Adrenal gland (tissue), 9 donors: ENCODE measurements at regions not wholly inside any gene's neighbourhood (a gene's known extent, or its start where the extent isn't known, plus 50 kb on each side); places are given as distances from the start of the nearest gene placed in this dataset.

Experiments
- DNase-seq, 7 donors: peaks; one replicate each; pipeline ENCODE4 v3.0.0-alpha.2; 2019 to 2020
- H3K27ac ChIP-seq, 5 donors: fragments of 200-600 bp; sonication (generic) in 4 of 5; 1 replicate in 3 of 5; 2 replicates in 2 of 5; pipeline versions ENCODE4 v1.5.1 to v1.8.0; 2016 to 2020; ENCODE audit warnings: mild to moderate bottlenecking in 1 of 5
- H3K27me3 ChIP-seq: fragments of 200-600 bp; 2 replicates; pipeline ENCODE4 v1.8.0; 2021
- H3K36me3 ChIP-seq, 2 donors: fragments of 200-600 bp; replicated peaks in 1 of 2; 1 replicate in 1 of 2; 2 replicates in 1 of 2; pipeline versions ENCODE4 v1.5.1 to v1.8.0; 2018 to 2022
- H3K4me1 ChIP-seq, 2 donors: fragments of 200-600 bp; replicated peaks in 1 of 2; 1 replicate in 1 of 2; 2 replicates in 1 of 2; pipeline versions ENCODE4 v1.5.1 to v1.8.0; 2018 to 2021
- H3K4me3 ChIP-seq, 4 donors: fragments of 200-600 bp; sonication (generic) in 3 of 4; one replicate each; pipeline ENCODE4 v1.5.1; 2016 to 2018
- H3K9me3 ChIP-seq, 3 donors: fragments of 200-600 bp; sonication (generic) in 1 of 3; replicated peaks in 1 of 3; 1 replicate in 2 of 3; 2 replicates in 1 of 3; pipeline versions ENCODE4 v1.5.1 to v1.8.0; 2016 to 2021
- CTCF ChIP-seq, 6 experiments: fragments of 450-650 bp in 4 of 6; fragments of 200-600 bp in 2 of 6; sonication (generic) in 1 of 6; IDR thresholded peaks; 1 replicate in 5 of 6; 2 replicates in 1 of 6; pipeline versions ENCODE4 v1.5.1 to v1.8.0; 2016 to 2021; ENCODE audit warnings: antibody characterized with exemption in 6 of 6, mild to moderate bottlenecking in 2 of 6, moderate library complexity in 1 of 6
- POLR2A ChIP-seq, 2 donors: fragments of 450-650 bp; IDR thresholded peaks; one replicate each; pipeline ENCODE4 v1.6.1; 2017; ENCODE audit warnings: antibody characterized with exemption in 2 of 2, mild to moderate bottlenecking in 2 of 2, moderate library complexity in 1 of 2
- WGBS, 4 donors: extraction: QIAGEN DNeasy Blood & Tissue Kit in 2 of 4; methylation state at CpG; one replicate each; pipeline versions ENCODE4 v1.1.5 to v1.1.7; 2013 to 2017; 5-methylcytosine and 5-hydroxymethylcytosine counted together
- intact Hi-C, 2 donors: fragments of 100-400 bp; cut with DNase I; formaldehyde crosslinking; loops; one replicate each; pipeline versions ENCODE4 v1.14.1 to v1.15.0; 2022 to 2023
- donor health status: healthy with polysubstance abuse.
- donor health status: Bipolar disorder and iron deficiency.
- donor health status: DM: yes; HTN: yes; CAD: no.
- donor health status: DM: no; HTN: no; CAD: no.
- donor health status: DM: no; HTN: no; CAD: no.

GRCh38 chr12:32032205-32032810, 73.1 kb downstream of the RESF1 start:
- intact Hi-C loops, result no loop called here
- no peaks in the 10 kb centered on the region for H3K36me3 ChIP-seq
- 61 to 76% (median 63%) methylated on average over 7 of the region's 7 CpGs for WGBS, 4 donors
- H3K9me3 ChIP-seq, result no peaks in the 10 kb centered on the region
- H3K4me1 ChIP-seq, result no peaks in the 10 kb centered on the region
- TF ChIP-seq POLR2A (IDR thresholded peaks at IDR 0.05), result no peak
- no peak for TF ChIP-seq CTCF (IDR thresholded peaks at IDR 0.05)
- H3K27ac ChIP-seq, result no peak overlapping the region
- H3K27me3 ChIP-seq, result no peaks in the 10 kb centered on the region
- H3K4me3 ChIP-seq, result no peak overlapping the region
- DNase-seq, result no peak

DNA sequence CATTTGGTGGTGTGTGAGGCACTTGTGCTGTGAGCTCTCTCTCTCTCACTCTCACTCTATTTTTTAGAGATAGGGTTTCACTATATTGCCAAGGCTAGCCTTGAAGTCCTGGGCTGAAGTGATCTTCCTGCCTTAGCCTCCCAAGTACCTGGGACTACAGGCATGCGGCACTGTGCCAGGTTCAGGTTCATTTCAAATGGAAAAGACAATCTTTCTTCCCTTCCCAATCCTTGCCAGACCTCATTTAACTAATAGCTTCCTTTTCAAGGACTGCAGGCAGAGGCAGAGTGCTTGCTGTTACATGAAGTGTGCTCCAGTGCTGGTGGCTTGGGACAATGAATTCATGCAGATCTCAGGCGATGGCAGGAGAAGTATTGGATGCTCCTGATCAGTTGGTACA, 73.2 kb upstream of the BICD1 start:
- 45 to 75% (median 58%) methylated on average over 2 of the region's 2 CpGs for WGBS, 4 donors
- no peaks in the 10 kb centered on the region for H3K4me1 ChIP-seq
- H3K27ac ChIP-seq, result no peak overlapping the region
- no peaks in the 10 kb centered on the region for H3K36me3 ChIP-seq
- no peak overlapping the region for H3K4me3 ChIP-seq
- H3K27me3 ChIP-seq, result no peaks in the 10 kb centered on the region
- no peak for DNase-seq
- intact Hi-C loops, result no loop called here
- TF ChIP-seq CTCF (IDR thresholded peaks at IDR 0.05) (no peak), POLR2A (IDR thresholded peaks at IDR 0.05) (no peak)
- H3K9me3 ChIP-seq, result no peaks in the 10 kb centered on the region

- H3K36me3 ChIP-seq, result no peaks in the 10 kb centered on the region
- TF ChIP-seq CTCF (IDR thresholded peaks at IDR 0.05), result no peak
- TF ChIP-seq POLR2A (IDR thresholded peaks at IDR 0.05), result no peak
- intact Hi-C loops, result no loop called here
- no peak overlapping the region for H3K27ac ChIP-seq
- no peaks in the 10 kb centered on the region for H3K9me3 ChIP-seq
- no peak for DNase-seq
- WGBS, 4 donors, result 72 to 89% (median 81%) methylated on average over 2 of the region's 2 CpGs
- no peak overlapping the region for H3K4me3 ChIP-seq
- no peaks in the 10 kb centered on the region for H3K4me1 ChIP-seq
- H3K27me3 ChIP-seq, result no peaks in the 10 kb centered on the region
These were observed 72.6 kb upstream of the BICD1 start for GRCh38 chr12:32034045-32034444.

- Histone ChIP-seq H3K36me3 (no peaks in the 10 kb centered on the region), H3K27me3 (no peaks in the 10 kb centered on the region), H3K27ac (no peak overlapping the region), H3K4me1 (no peaks in the 10 kb centered on the region), H3K9me3 (no peaks in the 10 kb centered on the region), H3K4me3 (no peak overlapping the region)
- 80 to 82% (median 81%) methylated on average over 11 of the region's 11 CpGs for WGBS, 4 donors
- no peak for TF ChIP-seq POLR2A (IDR thresholded peaks at IDR 0.05)
- no peak for TF ChIP-seq CTCF (IDR thresholded peaks at IDR 0.05)
- intact Hi-C loops, result no loop called here
- DNase-seq, result no peak
These were observed 70.0 kb upstream of the BICD1 start for GRCh38 chr12:32036477-32037263.
